Kidney capillary endothelial cell (primary cell): ENCODE measurements at regions not wholly inside any gene's neighbourhood (a gene's known extent, or its start where the extent isn't known, plus 50 kb on each side); places are given as distances from the start of the nearest gene placed in this dataset.
A peak's percentile ranks its signal among the peaks of the same experiment; 100 is the strongest.

Experiments
- DNase-seq: peaks from one replicate; pipeline ENCODE4 v3.0.0-alpha.2; 2018; ENCODE audit warnings: low spot score

DNA sequence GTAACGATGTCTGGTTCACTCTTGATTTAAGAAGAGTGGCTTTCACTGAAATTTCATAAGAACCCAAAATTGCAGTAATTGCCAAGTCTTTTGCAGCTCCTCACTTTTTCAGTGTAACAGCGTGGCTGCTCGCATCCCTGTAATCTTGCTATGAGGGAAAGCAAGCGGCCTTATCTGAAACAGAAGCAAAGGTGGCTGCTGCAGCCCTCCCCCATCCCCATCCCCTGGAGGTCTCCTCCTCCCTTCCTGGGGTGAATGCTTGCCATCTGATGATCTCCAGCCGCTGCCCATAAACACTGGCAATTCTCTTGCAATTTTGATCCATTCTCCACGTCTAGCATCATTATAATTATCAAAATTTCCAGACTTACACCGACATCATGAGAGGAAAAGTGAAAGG, 182.5 kb upstream of the ASIC2 start:
- DNase-seq = no peak

DNA sequence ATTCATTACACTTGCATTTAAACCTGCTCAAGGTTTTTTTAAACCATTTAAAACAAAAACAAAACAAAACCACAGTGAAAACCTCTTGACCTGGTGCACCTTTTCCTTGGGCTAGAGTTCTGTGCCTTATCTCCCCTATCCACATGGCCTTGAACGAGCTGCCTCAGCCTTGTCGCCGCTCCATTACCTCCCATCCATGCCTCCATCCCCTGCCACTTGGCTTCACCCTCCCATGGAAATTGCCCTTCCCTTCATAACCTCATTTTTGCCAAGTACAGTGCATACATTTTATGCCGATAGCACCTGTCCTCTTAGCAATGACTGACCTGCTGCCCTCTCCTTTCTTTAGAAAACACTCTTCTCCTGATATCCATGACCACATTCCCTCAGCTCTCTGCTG, 188.6 kb upstream of the ASIC2 start:
- no peak for DNase-seq

GRCh38 chr17:33482636-33483035, 189.5 kb upstream of the ASIC2 start:
- DNase-seq = no peak

GRCh38 chr17:33484559-33484958, 191.5 kb upstream of the ASIC2 start:
- no peak for DNase-seq

DNA sequence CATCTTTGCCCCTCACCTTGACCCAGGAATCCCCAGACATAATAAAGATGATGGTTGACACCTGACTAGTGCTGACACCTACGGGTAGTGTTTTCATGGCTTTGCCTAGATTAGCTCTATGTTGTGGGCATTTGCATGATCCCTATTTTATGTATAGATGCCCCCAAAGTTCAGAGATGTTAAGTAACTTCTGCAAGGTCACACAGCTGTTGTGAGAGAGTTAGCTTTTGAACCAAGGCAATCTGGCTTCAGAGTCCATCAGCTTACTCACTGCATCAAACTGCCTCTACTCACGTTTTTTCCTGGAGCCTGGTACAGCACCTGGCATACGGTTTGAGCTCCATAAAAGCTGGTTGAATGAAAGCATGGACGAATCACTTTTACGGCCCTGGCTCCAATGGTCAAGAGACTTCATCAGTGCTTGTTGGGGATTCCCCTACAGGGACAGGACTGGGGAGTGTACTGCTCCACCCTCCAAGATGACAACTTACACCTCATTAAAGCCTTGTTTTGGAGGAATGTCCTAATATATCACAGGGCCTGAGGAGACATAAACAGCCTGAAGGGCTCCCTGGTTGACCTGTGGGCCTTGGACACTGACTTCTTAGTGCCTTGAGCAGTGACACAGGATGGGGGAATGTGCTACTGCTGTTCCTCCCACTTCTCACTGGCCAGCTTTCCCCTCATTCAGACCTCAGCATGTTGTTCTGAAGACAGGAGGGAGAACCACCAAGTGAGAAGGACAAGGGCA, 193.2 kb upstream of the ASIC2 start:
- no peak for DNase-seq

DNA sequence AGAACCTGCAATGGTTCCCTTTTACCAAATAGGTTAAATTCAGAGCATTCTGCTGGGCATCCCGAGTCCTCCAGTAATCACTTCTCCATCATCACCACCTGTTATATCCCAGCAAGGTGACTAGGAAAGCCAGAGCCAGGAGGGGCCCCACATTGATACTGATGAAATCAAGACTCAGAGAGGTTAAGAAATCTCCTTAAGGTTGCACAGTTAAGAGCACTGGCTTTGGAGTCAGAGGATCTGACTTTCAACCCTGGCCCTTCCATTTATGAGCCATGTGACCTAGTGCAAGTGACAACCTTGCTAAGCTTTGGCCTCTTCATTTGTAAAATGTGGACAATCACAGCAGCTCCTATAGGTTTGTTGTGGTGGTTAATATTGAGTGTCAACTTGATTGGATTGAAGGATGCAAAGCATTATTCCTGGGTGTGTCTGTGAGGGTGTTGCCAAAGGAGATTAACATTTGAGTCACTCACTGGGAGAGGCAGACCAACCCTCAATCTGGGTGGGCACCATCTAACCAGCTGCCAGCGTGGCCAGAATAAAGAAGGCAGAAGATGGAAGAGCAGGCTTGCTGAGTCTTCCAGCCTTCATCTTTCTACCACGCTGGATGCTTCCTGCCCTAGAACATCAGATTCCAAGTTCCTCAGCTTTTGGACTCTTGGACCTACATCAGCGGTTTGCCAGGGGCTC, 194.2 kb upstream of the ASIC2 start:
- DNase-seq = no peak

DNA sequence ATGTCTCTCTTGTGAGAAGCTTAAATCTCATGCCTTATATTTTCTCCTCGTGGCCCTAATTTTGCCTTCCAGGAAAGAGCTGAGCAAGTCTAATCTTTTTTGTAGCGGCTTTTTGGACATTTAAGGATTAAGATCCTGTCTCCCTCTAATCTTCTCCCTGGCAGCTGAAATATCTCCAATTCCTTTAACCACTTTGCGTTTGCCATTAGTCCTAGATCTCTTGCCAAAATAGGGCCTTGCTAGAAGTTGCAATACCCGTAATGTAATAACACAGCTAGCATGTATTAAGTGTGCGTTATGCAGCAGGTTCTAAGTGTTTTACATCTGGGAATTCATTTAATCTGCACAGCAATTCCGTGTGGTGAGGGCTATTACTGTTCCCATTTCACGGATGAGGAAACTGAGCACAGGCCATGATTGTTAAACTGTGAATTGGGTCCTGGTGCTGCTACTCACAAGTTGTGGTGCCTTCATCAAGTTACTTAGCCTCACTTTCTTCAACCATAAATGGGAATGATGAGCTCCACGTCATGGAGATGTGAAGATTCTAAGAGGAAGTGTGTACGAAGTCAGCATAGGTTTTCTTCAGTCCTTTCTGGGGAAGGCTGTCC, 198.9 kb upstream of the ASIC2 start:
- no peak for DNase-seq

DNA sequence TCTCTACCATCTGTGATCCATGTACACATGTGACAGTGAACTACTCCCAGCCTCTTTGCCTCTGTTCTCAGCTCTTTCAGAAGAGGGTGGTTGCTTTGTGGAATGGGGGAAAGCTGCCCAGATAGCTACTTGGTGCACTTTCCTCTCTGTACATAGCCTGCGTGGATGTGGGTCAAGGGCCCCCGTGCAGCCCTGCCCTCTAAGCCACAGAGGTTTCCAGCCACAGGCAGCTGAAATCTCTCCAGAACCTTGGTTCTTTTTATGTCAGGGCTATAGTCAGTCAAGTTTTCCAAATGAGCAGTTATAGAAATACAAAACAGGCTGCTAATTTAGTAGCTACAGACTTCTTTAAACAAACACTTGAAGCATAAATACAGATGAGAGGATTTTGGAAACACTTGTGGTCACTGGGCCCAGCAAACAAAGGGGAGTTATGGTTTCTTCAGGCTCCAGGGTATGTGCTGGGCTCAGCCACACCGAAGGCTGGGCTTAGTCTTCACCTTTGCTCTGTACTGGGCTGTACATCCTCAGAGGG, 199.7 kb upstream of the ASIC2 start:
- DNase-seq = no peak

DNA sequence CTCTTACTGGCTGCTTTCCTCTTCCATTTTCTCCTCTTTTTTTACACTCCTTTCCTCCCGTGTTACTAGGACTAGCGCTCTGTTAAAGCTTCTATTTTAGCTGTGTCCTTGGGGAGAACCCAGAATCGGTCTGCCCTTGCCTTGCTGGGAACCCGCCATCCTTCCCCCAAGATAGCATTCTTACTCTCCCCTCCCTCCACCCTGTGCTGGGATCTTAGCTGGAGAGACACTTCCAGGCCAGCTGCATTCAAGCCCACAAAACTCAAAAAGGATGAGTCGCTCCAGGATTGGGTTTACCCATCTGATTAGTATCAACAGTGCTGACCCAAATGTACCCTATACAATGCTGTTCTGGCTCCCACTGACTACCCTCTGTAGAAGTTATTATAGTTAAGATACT, 200.5 kb upstream of the ASIC2 start:
- DNase-seq = no peak

GRCh38 chr17:33494151-33494550, 201.1 kb upstream of the ASIC2 start:
- DNase-seq = no peak

DNA sequence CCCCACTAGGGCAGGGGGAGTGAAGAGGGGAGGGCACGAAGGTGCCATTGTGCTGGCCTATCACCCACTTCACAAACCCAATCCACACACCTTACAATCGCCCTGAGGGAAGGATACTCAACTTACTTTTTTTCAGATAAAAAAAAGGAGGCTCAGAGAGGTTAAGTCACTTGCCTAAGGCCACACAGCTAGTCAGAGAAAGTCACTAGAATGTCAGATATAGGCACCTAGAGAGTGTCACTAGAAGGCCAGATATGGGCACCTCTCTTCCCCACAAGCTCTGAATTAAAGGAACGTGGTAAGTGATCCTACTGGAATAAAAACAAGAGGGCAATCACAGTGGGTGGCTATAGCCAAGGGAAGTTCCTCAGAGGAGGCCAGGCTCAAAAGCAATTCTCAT, 204.5 kb upstream of the ASIC2 start:
- no peak for DNase-seq

- DNase-seq = no peak
These were observed 205.0 kb upstream of the ASIC2 start for GRCh38 chr17:33498069-33498468.

GRCh38 chr17:33499040-33499439, 205.9 kb upstream of the ASIC2 start:
- no peak for DNase-seq

GRCh38 chr17:33500151-33500550, 207.1 kb upstream of the ASIC2 start:
- DNase-seq = no peak

GRCh38 chr17:33501185-33501584, 208.1 kb upstream of the ASIC2 start:
- no peak for DNase-seq

DNA sequence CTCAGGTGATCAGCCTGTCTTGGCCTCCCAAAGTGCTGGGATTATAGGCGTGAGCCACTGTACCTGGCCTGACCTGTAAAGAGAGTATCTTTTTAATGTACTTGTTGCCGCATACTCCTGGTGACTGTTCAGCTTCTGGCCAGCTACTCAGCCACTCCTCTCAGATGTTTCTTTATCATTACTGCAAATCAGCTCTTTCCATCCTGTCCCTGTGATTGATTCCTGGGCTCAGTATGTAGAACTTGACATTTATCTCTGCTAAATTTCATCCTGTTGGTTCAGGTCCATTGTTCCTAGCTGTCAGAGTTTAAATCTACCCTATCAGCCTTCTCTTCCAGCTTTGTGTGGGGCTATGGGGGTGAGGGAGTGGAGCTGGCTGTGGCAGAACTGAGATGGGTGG, 211.5 kb upstream of the ASIC2 start:
- no peak for DNase-seq

DNA sequence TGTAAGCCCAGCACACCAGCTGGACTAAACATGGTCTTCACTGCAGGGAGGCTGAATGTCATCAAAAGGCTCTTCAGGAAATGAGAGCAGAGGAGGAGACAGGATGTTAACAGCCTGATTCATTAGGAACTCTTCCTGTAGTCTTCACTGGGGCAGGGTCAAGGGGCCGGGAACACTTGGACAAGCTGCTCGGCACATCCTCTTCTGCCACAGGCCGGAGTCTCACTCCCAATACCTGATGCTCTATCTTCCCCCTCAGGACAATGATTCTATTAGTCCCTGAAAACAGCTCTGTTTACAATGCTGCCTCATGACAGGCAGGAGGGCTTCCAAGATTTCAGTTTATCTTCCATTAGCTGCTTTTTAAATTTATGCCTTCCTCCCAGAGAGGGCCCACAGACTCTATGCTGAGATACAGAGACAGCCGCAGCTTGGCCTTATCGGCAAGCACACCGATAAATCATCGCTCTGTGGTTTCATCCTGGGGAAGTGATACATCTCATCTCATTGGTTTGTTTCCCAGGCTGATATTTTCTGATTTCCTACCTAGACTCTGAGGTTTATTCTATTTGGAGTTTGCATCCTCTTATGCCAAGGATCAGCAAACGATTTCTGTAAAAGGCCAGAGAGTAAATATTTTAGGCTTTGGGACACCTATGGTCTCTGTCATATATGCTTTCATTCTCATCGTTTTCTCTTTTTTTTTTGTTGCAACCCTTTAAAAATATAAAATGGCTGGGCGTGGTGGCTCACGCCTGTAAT, 214.0 kb upstream of the ASIC2 start:
- DNase-seq = peak; percentile 92

DNA sequence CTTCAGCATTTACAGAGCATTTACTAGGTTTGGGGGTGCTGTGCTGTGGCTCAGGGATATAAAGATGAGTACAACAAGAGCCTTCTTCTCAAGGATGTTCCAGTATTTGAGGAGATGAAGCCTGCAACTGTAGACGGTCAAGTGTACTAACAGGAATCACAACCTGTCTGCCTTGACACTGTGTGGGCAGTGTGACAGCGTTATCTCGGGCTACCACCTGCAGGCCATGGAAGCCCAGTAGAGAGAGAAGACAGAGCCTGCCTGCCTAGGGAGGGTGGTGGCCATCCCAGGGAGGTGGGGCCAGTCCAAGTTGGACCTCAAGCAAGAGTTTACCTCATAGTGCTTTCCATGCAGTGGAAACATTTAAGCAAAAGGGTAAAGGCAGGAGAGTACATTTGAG, 215.1 kb upstream of the ASIC2 start:
- no peak for DNase-seq

DNA sequence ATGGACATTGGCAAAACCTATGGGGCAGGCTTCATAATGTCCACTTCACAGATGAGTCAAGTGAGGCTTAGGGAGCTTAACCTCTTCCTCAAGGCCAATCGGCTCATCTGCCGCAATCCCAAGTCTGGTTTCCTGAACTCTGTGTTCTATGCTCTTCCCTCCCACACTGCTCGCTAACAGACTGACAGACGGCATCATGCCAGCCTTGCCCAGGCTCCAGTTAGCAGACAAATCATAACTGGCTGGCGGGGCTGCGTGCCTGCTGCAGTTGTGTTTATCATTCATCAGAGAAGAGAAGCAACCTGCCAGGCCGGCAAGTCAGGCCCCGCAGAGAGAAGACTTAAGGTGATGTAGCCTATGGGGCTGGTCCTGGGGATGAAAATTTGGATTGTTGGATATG, 216.2 kb upstream of the ASIC2 start:
- DNase-seq = no peak

DNA sequence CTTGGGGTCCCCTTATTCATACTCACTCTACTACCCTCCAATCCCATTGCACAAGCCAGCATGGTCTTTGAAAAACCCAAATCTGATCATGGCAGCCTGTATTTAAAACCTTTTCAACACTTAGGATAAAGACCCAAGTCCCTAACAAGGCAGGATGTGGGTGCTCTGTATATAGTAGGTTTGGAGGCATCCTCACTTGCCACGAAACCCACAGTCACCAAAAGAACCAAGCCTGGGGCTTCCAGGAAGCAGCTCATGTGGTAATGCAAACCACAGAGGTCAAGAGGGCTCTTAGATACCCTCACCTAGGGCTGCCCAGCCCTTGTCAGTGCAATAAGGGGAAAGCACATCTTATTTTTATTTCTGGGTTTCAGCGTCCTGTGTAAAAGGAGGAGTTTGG, 218.6 kb upstream of the ASIC2 start:
- no peak for DNase-seq

- no peak for DNase-seq
These were observed 219.0 kb upstream of the ASIC2 start for GRCh38 chr17:33512113-33512512.

- DNase-seq = no peak
These were observed 220.7 kb upstream of the ASIC2 start for GRCh38 chr17:33513769-33514168.
